GM12878 (cell line): ENCODE measurements at regions not wholly inside any gene's neighbourhood (a gene's known extent, or its start where the extent isn't known, plus 50 kb on each side); places are given as distances from the start of the nearest gene placed in this dataset.

Experiments
- ATAC-seq: fragments of 200-7000 bp; cut with Tn5 transposase; 3 replicates; pipeline ENCODE4 v1.9.1; 2020; ENCODE audit warnings: mild to moderate bottlenecking, moderate library complexity
- BruUV-seq: library from RNA; stranded (reverse); fragments of 400-500 nt; replicated peaks from 2 replicates; lab custom pipeline; 2021; lab: Mats Ljungman, UMichigan
- CTCF ChIA-PET: fragments of 300-600 bp; sonication (Branson Sonifier 250); formaldehyde crosslinking; extraction: SDS; loops from one replicate; lab custom pipeline; 2021; ENCODE audit warnings: inconsistent platforms; lab: Yijun Ruan, JAX
- POLR2A ChIA-PET: fragments of 350-600 bp; formaldehyde crosslinking; extraction: SDS; loops from one replicate; lab custom pipeline; 2021; ENCODE audit warnings: inconsistent platforms; lab: Charles Lee
- RAD21 ChIA-PET: fragments of 300-600 bp; sonication (Branson Sonifier 250); formaldehyde crosslinking; loops from one replicate; lab custom pipeline; 2023; ENCODE audit warnings: antibody characterized with exemption; ENCODE audit not compliant: unreplicated experiment; lab: Charles Lee
- SMC1A ChIA-PET: fragments of 300-600 bp; sonication (Branson Sonifier 250); formaldehyde crosslinking; loops from one replicate; lab custom pipeline; 2023; ENCODE audit not compliant: unreplicated experiment, uncharacterized antibody; lab: Charles Lee
- DNase-seq: peaks from one replicate; pipeline ENCODE4 v3.0.0-alpha.2; 2011; ENCODE audit warnings: low read depth, low spot score
- FAIRE-seq: peaks from 3 replicates; lab custom pipeline; 2011; peaks lifted over from hg19 to GRCh38; lab: Jason Lieb, UNC
- H2AFZ ChIP-seq: 2 replicates; pipeline ENCODE4 v1.6.0; 2011; ENCODE audit warnings: low read depth, low read length, control low read depth; ENCODE audit not compliant: control insufficient read depth
- H3K27ac ChIP-seq: 2 replicates; pipeline ENCODE4 v1.5.1; 2011; ENCODE audit warnings: control low read depth; ENCODE audit not compliant: control insufficient read depth, insufficient read depth
- H3K27me3 ChIP-seq, 2 experiments: replicated peaks in 1 of 2; 2 replicates each; pipeline versions ENCODE4 v1.6.0 to v1.6.1; 2011; ENCODE audit warnings: low read length in 1 of 2; ENCODE audit not compliant: control insufficient read depth in 2 of 2, insufficient read depth in 2 of 2
- H3K36me3 ChIP-seq, 2 experiments: 2 replicates each; pipeline ENCODE4 v1.5.1; 2011; ENCODE audit warnings: low read length in 1 of 2; ENCODE audit not compliant: control insufficient read depth in 2 of 2, insufficient read depth in 2 of 2
- H3K4me1 ChIP-seq: 2 replicates; pipeline ENCODE4 v1.6.1; 2011; ENCODE audit warnings: mild to moderate bottlenecking, low read length, moderate library complexity, mixed read lengths; ENCODE audit not compliant: control insufficient read depth, insufficient read depth
- H3K4me2 ChIP-seq: 2 replicates; pipeline ENCODE4 v1.6.0; 2011; ENCODE audit warnings: control low read depth; ENCODE audit not compliant: control insufficient read depth, insufficient read depth
- H3K4me3 ChIP-seq: fragments of 200-600 bp; sonication (generic); 2 replicates; pipeline ENCODE4 v1.5.1; 2016
- H3K79me2 ChIP-seq: 2 replicates; pipeline ENCODE4 v1.6.0; 2011; ENCODE audit warnings: low read length; ENCODE audit not compliant: control insufficient read depth, insufficient read depth
- H3K9ac ChIP-seq: 2 replicates; pipeline ENCODE4 v1.8.0; 2011; ENCODE audit warnings: low read length, control low read depth, mixed read lengths; ENCODE audit not compliant: control insufficient read depth, insufficient read depth
- H3K9me3 ChIP-seq: replicated peaks from 3 replicates; pipeline ENCODE4 v1.5.1; 2011; ENCODE audit warnings: mild to moderate bottlenecking, low read length; ENCODE audit not compliant: control insufficient read depth, insufficient read depth
- H4K20me1 ChIP-seq: 2 replicates; pipeline ENCODE4 v1.6.0; 2011; ENCODE audit not compliant: control insufficient read depth, insufficient read depth
- CHD2 ChIP-seq: IDR thresholded peaks from 2 replicates; pipeline ENCODE4 v1.6.1; 2011; ENCODE audit warnings: low read depth, low read length, improper control_type of control experiment, borderline replicate concordance
- EED ChIP-seq: sonication (generic); IDR thresholded peaks from 2 replicates; pipeline ENCODE4 v1.6.1; 2016; ENCODE audit warnings: antibody characterized with exemption, low read depth
- GABPA ChIP-seq: IDR thresholded peaks from 2 replicates; pipeline ENCODE4 v1.6.1; 2014; ENCODE audit warnings: antibody characterized with exemption, low read depth, mild to moderate bottlenecking, inconsistent platforms
- HCFC1 ChIP-seq: fragments of 150-350 bp; IDR thresholded peaks from 2 replicates; pipeline ENCODE4 v1.6.1; 2014; ENCODE audit warnings: low read length
- IKZF1 ChIP-seq: fragments of 450-650 bp; conservative IDR thresholded peaks from 2 replicates; pipeline ENCODE4 v1.6.1; 2017; ENCODE audit warnings: antibody characterized with exemption, mild to moderate bottlenecking
- MEF2A ChIP-seq: IDR thresholded peaks from 2 replicates; pipeline ENCODE4 v1.6.1; 2011; ENCODE audit warnings: low read depth, mild to moderate bottlenecking, low read length, moderate library complexity; ENCODE audit not compliant: insufficient read depth
- MEF2B ChIP-seq: fragments of 450-650 bp; IDR thresholded peaks from 2 replicates; pipeline ENCODE4 v1.6.1; 2018; ENCODE audit warnings: mild to moderate bottlenecking, moderate library complexity; ENCODE audit not compliant: partially characterized antibody, poor library complexity, severe bottlenecking
- NRF1 ChIP-seq: conservative IDR thresholded peaks from 2 replicates; pipeline ENCODE4 v1.6.1; 2011; ENCODE audit warnings: mild to moderate bottlenecking, low read depth, low read length, improper control_type of control experiment
- PML ChIP-seq: IDR thresholded peaks from 2 replicates; pipeline ENCODE4 v1.6.1; 2012; ENCODE audit warnings: low read length, inconsistent platforms
- RAD51 ChIP-seq: fragments of 450-650 bp; IDR thresholded peaks from 2 replicates; pipeline ENCODE4 v1.6.1; 2016; ENCODE audit warnings: moderate library complexity, mild to moderate bottlenecking, inconsistent platforms
- RB1 ChIP-seq: fragments of 450-650 bp; formaldehyde crosslinking; IDR thresholded peaks from 2 replicates; pipeline ENCODE4 v1.6.1; 2017; ENCODE audit warnings: mild to moderate bottlenecking, borderline replicate concordance
- RFX5 ChIP-seq: IDR thresholded peaks from 2 replicates; pipeline ENCODE4 v1.6.1; 2011; ENCODE audit warnings: low read depth, low read length, improper control_type of control experiment
- ZNF622 ChIP-seq: fragments of 450-650 bp; IDR thresholded peaks from 2 replicates; pipeline ENCODE4 v1.6.1; 2017; ENCODE audit warnings: mild to moderate bottlenecking, inconsistent platforms
- WGBS: methylation state at CpG from one replicate; pipeline ENCODE4 v1.1.6; 2016; ENCODE audit warnings: low lambda C conversion rate; ENCODE audit not compliant: insufficient replicate concordance, insufficient coverage; ENCODE audit errors: missing lambda C conversion rate; 5-methylcytosine and 5-hydroxymethylcytosine counted together
- in situ Hi-C: fragments of 300-500 bp; cut with MboI; formaldehyde crosslinking; loops from 9 replicates; pipeline ENCODE4 v1.14.3; 2018; ENCODE audit warnings: mixed read lengths
- intact Hi-C: fragments of 100-400 bp; cut with micrococcal nuclease; formaldehyde crosslinking; loops from one replicate; pipeline ENCODE4 v1.14.2; 2022; ENCODE audit not compliant: unreplicated experiment
- TF ChIP-seq, protein P1 (sequence below): fragments of 450-650 bp; IDR thresholded peaks from 2 replicates; pipeline ENCODE4 v1.6.1; 2018; ENCODE audit warnings: borderline replicate concordance, mild to moderate bottlenecking; ENCODE audit not compliant: partially characterized antibody
- TF ChIP-seq, protein P2 (sequence below): fragments of 450-650 bp; IDR thresholded peaks from 2 replicates; pipeline ENCODE4 v1.6.1; 2016; ENCODE audit warnings: mild to moderate bottlenecking, moderate library complexity, borderline replicate concordance
- TF ChIP-seq, protein P3 (sequence below): fragments of 450-650 bp; IDR thresholded peaks from 2 replicates; pipeline ENCODE4 v1.6.1; 2017; ENCODE audit warnings: borderline replicate concordance

DNA sequence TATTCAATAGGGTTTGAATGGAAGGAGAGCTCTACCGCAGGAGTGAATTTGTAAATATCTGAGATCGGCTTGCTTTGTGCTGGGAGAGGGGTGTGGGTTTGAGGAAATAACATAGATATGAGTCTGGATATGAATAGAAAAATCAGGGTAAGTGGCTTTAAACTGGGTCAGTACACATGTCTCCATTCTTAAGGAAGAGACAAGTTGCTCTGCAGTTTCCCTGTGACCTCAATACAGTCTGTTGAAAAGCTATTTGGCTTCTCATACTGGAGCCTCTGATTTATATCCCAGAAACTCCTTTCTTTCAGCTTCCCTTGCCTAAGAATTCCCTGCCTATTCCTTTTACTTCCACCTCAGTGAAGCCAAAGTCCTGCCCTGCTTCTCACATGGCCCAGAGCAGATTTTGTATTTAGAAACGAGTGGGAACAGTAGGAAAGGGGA, 153.5 kb upstream of the ATF7IP start:
- Histone ChIP-seq H3K9me3 (peaks cover 1% of the 10 kb centered on the region; the same call in 2 of the 3 replicates), H2AFZ (no peak overlapping the region), H3K79me2 (no peaks in the 10 kb centered on the region), H4K20me1 (no peaks in the 10 kb centered on the region), H3K36me3 (no peaks in the 10 kb centered on the region), H3K4me1 (no peaks in the 10 kb centered on the region), H3K9ac (no peak overlapping the region), H3K4me2 (no peak overlapping the region), H3K27me3 (no peaks in the 10 kb centered on the region), H3K27ac (no peak overlapping the region), H3K4me3 (no peak overlapping the region)
- RAD21 ChIA-PET: interaction anchor here (1.4 kb wide), 1 partner anchor 26 kb away, joined by 4 read pairs; no protein-coding TSS in a partner anchor
- CTCF ChIA-PET: interaction anchor here (0.5 to 2.8 kb wide), 4 partner anchors 8 to 351 kb away, joined by 3 to 9 read pairs (median 3); partner anchors contain the start of gene ATF7IP
- POLR2A ChIA-PET: no interaction called here
- SMC1A ChIA-PET: interaction anchor here (0.9 kb wide), 1 partner anchor 14 kb away, joined by 3 read pairs; no protein-coding TSS in a partner anchor
- FAIRE-seq: no peak
- BruUV-seq: no TSS peak
- no peak for DNase-seq
- 92% methylated on average over 3 of the region's 3 CpGs for WGBS
- intact Hi-C loops: no loop called here
- ATAC-seq: no peak
- in situ Hi-C loops: no loop called here
- no peak for TF ChIP-seq CHD2
- TF ChIP-seq HCFC1: no peak
- TF ChIP-seq IKZF1: no peak
- TF ChIP-seq PML: no peak
- no peak for TF ChIP-seq RAD51
- TF ChIP-seq RB1: no peak
- TF ChIP-seq, protein P1, sequence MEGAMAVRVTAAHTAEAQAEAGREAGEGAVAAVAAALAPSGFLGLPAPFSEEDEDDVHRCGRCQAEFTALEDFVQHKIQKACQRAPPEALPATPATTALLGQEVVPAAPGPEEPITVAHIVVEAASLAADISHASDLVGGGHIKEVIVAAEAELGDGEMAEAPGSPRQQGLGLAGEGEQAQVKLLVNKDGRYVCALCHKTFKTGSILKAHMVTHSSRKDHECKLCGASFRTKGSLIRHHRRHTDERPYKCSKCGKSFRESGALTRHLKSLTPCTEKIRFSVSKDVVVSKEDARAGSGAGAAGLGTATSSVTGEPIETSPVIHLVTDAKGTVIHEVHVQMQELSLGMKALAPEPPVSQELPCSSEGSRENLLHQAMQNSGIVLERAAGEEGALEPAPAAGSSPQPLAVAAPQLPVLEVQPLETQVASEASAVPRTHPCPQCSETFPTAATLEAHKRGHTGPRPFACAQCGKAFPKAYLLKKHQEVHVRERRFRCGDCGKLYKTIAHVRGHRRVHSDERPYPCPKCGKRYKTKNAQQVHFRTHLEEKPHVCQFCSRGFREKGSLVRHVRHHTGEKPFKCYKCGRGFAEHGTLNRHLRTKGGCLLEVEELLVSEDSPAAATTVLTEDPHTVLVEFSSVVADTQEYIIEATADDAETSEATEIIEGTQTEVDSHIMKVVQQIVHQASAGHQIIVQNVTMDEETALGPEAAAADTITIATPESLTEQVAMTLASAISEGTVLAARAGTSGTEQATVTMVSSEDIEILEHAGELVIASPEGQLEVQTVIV: no peak
- TF ChIP-seq ZNF622: no peak
- TF ChIP-seq, protein P2, sequence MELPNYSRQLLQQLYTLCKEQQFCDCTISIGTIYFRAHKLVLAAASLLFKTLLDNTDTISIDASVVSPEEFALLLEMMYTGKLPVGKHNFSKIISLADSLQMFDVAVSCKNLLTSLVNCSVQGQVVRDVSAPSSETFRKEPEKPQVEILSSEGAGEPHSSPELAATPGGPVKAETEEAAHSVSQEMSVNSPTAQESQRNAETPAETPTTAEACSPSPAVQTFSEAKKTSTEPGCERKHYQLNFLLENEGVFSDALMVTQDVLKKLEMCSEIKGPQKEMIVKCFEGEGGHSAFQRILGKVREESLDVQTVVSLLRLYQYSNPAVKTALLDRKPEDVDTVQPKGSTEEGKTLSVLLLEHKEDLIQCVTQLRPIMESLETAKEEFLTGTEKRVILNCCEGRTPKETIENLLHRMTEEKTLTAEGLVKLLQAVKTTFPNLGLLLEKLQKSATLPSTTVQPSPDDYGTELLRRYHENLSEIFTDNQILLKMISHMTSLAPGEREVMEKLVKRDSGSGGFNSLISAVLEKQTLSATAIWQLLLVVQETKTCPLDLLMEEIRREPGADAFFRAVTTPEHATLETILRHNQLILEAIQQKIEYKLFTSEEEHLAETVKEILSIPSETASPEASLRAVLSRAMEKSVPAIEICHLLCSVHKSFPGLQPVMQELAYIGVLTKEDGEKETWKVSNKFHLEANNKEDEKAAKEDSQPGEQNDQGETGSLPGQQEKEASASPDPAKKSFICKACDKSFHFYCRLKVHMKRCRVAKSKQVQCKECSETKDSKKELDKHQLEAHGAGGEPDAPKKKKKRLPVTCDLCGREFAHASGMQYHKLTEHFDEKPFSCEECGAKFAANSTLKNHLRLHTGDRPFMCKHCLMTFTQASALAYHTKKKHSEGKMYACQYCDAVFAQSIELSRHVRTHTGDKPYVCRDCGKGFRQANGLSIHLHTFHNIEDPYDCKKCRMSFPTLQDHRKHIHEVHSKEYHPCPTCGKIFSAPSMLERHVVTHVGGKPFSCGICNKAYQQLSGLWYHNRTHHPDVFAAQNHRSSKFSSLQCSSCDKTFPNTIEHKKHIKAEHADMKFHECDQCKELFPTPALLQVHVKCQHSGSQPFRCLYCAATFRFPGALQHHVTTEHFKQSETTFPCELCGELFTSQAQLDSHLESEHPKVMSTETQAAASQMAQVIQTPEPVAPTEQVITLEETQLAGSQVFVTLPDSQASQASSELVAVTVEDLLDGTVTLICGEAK: no peak
- TF ChIP-seq, protein P3, sequence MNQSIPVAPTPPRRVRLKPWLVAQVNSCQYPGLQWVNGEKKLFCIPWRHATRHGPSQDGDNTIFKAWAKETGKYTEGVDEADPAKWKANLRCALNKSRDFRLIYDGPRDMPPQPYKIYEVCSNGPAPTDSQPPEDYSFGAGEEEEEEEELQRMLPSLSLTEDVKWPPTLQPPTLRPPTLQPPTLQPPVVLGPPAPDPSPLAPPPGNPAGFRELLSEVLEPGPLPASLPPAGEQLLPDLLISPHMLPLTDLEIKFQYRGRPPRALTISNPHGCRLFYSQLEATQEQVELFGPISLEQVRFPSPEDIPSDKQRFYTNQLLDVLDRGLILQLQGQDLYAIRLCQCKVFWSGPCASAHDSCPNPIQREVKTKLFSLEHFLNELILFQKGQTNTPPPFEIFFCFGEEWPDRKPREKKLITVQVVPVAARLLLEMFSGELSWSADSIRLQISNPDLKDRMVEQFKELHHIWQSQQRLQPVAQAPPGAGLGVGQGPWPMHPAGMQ: no peak
- no peak for TF ChIP-seq MEF2B
- TF ChIP-seq NRF1: no peak
- TF ChIP-seq EED: no peak
- TF ChIP-seq RFX5: no peak
- TF ChIP-seq GABPA: no peak
- no peak for TF ChIP-seq MEF2A
